ENCODE measurements at regions not wholly inside any gene's neighbourhood (a gene's known extent, or its start where the extent isn't known, plus 50 kb on each side); places are given as distances from the start of the nearest gene placed in this dataset.
A peak's percentile ranks its signal among the peaks of the same experiment; 100 is the strongest.
"Not testable (repeated sequence)": the region's sequence is repeated elsewhere in the genome, so short reads cannot be mapped to it uniquely, and the experiment has no call there.

DNA sequence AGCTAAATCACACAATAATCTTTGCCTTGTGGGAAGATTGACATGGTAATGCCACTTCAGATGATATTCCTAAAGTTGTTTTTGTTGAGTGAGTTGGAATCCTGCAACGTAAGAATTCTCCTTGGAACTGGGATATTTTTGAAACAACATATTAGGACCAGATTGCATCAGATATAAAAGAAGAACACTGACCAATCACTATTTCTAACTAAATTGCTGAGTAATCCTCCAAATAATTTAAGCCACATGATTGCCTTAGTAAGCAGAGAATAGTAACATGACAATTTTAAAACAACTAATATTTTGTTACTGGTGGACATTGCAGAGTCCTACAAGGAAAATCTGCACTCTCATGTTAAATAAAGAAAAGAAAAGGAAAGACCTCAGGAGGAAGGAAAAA is 353.9 kb upstream of the LMCD1 start:
- DNase-seq: no peak

DNA sequence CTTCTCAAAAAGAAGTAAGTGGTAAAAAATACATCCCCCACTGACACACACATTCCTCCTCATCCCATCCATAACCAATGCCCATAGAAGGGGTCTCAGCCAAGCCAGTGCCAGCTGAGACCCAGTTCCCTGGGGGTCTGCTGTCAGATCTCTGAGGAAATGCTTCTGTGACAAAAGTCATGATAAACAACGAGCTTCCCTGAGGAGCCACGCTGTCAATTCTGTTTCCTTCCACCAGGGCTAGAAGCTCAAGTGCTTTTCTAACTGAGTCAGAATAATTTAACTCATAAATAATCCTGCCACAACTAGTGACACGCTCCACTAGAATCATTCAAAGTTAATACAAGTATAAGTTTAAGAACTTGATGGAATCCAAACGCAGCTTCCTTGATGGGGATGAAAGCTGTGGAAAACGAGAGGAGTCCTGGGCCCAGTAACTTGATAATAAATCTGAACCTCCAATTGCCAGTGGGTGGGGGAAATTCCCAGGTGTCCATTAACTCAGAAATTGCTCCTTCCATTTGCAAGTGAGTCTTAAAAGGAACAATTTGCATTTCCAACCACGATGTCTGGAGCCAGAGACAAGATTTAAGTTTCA is 348.7 kb upstream of the LMCD1 start:
- no peak for DNase-seq

DNA sequence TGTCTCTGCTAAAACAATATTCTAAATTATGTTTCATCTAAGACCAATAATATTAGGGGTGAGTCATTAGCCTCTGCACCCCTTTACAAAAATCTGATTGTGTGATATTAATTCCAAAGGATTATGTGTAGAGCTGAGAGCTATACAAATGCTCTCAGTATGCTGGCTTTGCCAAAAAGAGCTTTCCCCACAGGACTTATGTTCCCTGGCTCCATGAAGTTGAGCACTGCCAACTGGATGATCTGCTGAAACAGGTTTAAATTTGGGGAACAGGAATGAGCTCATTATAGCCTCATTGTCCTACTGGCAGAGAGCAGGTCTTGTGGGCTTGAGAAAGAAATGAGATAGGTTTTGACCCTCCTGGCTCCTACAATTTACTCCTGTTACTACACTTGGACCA is 347.8 kb upstream of the LMCD1 start:
- no peak for DNase-seq

DNA sequence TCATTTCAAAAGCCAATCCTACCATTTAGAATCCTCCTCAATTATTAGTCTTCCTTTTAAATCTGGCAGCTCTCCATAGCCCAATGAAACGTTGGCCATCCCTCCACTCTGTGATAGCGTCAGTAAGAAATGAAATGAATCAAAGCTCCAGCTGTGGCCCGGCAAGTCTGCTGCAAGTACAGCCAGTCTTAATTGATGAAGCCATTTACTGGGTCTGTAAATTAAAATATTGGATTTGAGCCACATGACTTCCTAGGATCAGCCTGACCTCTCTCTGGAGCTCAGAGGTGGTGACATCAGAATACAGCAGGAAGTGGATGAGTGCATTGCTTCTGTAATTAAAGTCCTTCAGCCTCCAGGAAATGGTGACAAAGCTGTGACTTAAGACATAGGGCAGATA is 347.0 kb upstream of the LMCD1 start:
- no peak for DNase-seq

DNA sequence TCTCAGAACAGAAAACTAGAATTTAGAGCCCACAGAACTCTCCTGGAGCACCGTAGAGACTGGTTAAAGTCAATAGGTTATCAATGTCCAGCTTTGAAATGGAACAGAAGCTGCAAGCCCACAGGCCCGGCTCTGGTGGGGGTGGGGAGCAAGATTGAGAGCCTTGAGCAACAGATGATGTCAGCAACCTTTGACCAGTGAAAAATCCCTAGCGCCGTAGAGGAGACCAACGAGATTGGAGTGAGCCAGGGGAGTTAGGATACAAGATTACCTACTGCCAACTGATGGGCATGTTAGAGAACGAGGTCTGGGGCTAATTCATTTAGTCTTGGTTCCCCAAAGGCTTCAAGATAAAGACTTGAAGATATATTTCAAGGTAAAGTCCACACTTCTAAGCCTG is 345.5 kb upstream of the LMCD1 start:
- no peak for DNase-seq

DNA sequence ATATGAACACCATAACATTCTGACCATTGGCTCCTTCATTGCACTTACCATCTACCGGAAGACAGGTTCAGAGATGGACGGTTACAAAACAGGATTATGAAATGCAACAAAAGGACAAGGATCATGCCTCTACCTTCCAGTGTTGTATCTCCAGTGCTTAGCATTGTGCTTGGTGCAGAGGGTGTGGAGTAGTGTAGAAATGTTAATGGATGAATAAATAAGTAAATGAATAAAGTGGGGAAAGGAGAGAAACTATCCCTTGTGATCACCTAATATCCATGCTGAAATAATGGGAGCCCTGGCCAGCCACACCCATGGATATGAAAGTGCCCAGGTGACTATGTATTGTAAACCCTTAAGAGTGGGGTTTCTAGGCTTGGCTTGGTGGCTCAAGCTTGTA is 344.8 kb upstream of the LMCD1 start:
- DNase-seq: no peak

DNA sequence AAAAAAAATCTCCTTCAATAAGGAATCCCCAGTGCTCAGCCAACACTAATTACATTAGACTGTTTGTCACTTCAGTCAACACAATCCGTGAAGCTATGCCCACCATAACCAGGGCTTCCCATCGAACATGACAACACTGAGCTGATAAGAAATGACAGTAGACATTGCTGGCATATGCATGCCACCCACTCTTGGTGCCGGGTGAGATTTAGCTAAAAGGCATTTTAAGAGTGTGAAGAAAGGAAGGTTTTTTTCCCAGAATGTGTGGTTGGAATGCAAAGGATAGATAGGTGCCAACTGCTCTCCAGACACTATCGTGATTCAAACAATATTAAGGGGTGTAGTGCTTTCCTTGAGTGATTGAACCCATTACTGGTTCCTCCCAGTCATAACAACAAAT is 344.0 kb upstream of the LMCD1 start:
- no peak for DNase-seq

DNA sequence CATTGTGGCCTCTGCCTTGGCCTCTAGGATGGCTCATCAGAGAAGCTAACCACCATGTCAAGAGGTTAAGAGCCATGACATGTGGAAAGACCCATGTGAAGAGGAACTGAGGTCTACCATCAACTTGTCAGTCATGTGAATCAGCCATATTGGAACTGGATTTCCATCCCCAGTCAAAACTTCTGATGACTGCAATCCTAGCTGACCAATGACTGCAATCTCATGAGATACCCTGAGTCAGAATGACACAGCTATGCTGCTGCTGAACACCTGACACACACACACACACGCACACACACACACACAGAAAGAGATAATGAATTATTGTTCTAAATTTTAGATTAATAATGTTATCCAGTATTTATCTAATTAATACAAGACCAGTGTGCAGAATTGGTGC is 337.5 kb upstream of the LMCD1 start:
- no peak for DNase-seq

DNA sequence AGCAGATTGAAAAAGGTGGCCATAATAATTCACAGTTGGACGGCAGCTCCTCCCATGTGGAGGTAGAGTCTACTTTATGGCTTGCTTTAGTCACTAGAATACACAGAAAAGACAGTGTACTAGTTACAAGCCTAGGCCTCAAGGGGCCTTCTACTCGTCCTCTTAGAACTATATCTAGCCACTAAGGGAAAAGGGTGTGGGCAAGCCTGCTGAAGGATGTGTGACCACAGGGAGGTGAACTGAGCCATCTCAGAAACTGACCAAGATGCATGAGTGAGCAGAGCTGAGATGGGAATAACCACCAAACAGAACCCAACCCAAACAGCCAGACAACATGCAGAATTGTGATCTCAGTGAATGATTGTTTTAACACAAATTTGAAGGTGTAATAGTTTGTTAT is 335.6 kb upstream of the LMCD1 start:
- no peak for DNase-seq

DNA sequence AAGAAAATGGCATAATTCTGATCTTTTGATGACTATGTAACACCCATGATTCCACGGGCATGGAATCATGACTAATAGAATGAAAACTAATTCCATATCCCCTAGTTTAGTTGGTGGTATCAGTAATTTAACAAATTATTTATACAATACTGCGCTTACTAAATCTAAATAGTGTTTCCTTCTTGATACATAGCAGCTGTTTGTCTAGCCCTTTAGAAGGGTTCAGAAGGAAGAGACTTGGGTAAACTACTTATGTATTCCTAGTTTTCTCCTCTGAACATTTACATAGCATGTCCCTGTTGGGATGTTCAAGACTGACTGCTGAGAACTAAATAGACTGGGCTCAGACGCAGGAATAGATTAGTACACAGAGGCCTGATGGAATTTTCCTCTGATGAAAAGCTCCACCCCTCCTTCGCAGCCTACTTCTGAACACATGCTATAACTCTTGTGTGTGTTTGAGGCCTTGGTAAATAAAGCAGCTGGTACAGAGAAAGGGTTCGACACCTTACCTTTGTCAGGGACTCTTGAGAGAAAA is 330.6 kb upstream of the LMCD1 start:
- DNase-seq: no peak

DNA sequence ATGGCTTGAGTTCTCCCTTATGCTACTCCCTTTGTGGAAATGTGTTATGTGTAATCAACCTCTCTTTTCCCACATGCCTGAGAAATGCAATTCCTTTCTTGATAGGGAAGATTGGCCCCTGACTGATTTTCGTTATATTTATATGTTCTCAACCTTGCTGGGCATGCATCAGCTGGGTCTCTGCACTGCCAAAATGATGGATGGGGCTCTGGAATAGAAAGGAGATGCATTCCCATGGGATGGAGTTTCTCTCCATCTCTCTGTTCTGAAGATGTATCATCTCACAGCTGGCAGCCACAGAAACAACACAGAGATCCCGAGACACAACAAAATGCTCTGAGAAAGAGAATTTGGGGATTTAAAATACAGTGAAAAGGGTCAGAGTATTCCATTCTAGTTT is 327.7 kb upstream of the LMCD1 start:
- DNase-seq: peak in 1 of 2 experiments; percentile 49

DNA sequence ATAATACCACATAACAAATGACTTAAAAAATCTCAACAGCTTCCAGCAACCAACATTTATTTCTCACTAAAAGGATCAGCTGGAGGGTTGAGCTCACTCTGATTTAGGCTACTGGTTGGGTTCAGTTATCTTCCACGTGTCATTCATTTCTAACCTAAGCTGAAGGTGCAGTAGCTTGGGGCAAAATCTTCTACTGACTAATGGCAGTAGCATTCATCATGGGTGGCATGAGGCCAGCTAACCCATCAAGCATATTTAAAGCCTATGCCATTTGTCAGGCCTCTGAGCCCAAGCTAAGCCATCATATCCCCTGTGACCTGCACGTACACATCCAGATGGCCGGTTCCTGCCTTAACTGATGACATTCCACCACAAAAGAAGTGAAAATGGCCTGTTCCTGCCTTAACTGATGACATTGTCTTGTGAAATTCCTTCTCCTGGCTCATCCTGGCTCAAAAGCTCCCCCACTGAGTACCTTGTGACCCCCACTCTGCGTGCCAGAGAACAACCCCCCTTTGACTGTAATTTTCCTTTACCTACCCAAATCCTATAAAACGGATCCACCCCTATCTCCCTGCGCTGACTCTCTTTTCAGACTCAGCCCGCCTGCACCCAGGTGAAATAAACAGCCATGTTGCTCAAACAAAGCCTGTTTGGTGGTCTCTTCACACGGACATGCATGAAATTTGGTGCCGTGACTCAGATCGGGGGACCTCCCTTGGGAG is 324.7 kb upstream of the LMCD1 start:
- DNase-seq: not testable (repeated sequence)

DNA sequence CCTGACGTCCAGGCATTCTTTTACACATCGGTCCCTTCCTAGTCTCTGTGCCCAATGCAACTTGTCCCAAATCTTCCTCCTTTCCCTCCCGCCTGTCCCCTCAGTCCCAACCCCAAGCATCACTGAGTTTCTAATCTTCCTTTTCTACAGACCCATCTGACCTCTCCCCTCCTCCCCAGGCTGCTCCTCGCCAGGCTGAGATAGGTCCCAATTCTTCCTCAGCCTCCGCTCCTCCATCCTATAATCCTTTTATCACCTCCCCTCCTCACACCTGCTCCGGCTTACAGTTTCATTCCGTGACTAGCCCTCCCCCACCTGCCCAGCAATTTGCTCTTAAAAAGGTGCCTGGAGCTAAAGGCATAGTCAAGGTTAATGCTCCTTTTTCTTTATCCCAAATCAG is 323.1 kb upstream of the LMCD1 start:
- peak in 1 of 2 experiments; percentile 5 for DNase-seq

DNA sequence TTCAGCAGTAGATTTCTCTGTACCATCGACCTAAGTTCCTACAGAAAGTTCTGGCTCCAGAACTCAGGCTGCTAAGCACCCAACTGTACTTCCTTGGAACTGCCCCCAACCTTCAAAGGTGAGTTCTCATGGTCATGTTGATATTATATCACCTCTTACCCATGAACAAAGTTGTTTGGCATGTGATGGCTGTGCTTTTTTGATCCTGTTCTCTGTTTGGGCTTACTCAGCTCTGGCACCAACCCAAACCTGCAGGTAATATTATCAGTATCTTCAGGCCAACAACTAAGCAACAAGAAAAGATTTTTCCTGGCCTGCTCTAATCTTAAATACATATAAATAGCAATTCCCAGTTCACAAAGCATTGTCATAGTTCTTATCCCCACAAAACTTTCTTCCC is 318.7 kb upstream of the LMCD1 start:
- DNase-seq: no peak

DNA sequence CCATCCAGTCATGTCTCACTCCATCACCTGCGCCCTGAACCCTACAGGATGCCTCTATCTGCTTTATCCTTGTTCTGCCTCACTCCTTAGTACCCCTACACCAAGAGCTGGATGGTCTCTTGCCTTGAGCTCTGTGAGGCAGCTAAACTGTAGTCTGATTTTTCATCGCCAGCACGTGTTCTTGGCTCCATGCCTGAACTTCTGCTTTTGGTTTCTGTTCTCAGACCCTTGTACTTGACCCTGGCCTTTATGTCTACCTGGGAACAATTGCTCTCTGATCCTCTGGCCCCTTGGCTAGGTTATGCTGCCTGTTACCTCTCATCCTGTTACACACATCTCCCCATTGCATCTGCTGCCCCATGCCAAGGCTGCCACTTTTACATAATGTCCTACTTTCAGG is 318.0 kb upstream of the LMCD1 start:
- no peak for DNase-seq

DNA sequence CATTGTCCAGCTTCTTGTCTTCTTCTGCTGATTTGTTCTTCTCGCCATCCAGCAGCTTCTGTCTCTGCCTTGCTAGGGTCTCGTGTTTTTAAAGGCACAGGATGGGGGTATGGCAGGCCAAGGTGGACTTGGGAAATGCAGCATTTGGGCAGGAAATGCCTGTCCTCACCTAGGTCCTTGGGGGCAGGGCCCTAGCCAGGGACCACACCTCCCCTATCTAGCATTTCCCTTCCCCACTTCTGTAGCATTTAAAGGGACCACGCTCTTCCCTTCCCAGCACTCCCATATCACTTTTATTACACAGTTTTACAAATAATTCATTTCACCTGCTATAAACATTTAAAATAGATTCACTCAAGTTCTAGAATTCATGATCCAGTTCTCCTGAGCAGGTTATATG is 315.4 kb upstream of the LMCD1 start:
- DNase-seq: no peak

DNA sequence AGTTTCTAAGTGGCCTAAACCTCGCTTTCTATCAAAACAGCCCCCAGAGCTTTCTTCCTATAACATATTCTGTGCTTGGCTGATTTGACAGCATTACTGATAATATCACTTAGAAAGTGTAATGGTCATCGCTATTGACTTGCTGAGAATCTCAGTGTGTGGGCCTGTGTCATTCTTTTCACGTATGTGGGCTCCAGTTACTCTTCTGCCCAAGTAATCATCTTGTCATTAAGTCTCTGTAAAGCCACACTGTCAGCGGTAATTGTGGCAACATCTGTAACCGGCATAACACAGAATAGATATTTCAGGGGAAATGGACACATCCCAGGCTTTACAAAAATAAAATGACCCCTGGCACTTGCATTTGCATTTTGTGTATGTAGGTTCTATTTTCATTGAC is 313.6 kb upstream of the LMCD1 start:
- DNase-seq: no peak

DNA sequence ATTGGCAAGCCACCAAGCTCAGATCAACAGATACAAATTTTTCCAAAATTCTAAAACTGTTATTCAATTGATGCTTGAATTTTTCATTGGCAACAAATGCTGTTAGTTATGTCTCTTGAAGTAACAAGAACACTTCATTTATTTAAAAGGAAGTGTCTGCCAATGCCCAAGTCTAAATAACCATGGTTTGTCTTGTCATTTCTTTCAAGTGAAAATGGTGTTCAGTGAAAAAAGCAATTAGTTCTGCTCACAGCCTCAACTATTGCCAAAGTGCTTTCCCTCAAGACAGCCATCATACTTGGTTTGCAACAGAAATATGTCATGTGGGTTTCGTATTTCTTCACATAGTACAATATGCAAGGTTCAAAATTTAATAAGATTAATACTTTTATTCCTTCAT is 312.6 kb upstream of the LMCD1 start:
- no peak for DNase-seq

DNA sequence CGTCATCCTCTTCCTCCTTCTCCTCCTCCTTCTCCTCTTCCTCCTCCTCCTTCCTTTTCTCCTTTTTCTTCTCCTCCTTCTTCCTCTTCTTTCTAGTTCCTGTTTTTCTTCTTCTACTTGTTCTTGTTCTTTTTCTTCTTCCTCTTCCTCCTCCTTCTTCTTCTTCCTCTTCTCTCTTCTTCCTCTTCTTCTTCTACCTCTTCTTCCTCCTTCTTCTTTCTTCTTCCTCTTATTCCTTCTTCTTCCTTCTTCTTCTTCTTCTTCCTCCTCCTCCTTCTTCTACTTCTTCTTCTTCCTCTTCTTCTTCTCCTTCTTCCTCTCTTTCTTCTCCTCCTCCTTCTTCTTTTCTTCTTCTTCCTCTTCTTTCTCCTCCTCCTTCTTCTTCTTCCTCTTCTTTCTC is 310.2 kb upstream of the LMCD1 start:
- DNase-seq: no peak

DNA sequence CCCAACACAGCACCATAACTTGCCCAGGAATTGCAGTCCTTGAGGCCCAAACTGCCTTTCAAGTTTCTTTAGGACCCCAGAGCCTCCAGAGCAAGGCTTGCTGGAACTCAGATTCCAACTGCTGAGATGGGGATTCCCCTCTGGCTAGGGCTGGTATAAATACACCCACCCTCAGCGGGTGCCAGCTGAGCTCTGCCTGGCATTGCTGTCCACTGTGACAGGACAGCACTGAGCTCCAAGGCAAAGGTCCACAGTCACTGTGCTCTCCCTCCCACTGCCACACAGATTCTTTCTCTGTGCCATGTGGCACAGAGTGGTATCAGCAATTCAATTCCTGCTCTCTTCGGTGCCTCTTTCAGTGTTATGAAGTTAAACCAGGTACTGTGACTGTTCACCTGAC is 304.2 kb upstream of the LMCD1 start:
- no peak for DNase-seq

DNA sequence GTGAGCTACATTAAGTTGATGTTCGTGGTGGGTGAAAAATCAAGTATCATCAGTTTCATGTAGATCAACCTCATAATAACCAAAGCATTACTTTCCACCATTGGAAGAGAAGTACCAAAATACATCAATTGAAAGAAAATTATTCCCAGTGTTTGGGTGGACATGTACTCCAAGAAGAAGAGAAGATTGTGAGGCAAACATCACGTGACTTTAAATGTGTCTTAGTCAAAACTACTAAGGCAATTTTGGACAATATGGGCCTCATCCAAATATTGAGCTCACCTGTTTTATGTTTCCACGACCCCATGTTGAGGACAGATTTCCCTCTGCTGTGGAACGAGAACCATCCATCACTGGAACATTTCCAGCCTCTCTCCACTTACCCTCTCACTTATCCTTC is 303.0 kb upstream of the LMCD1 start:
- DNase-seq: no peak

DNA sequence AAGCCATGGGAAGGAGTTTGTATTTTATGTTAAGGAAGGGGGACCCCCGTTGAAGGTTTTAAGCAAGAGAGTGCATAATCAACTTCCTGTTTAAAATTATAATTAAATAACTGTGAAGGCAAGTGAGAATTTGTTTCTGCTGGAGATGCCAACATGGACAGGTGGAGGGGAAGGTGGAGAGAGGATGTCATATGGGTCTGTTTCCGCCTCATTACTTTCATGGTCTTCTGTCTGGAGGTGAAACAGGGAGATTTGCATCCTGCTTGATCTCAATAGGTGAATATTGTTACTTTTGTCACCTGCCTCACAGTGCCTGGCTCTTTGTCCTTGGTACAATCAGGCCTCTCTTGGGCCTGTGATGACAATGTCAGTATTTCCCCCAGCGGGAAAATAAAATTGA is 300.6 kb upstream of the LMCD1 start:
- no peak for DNase-seq

DNA sequence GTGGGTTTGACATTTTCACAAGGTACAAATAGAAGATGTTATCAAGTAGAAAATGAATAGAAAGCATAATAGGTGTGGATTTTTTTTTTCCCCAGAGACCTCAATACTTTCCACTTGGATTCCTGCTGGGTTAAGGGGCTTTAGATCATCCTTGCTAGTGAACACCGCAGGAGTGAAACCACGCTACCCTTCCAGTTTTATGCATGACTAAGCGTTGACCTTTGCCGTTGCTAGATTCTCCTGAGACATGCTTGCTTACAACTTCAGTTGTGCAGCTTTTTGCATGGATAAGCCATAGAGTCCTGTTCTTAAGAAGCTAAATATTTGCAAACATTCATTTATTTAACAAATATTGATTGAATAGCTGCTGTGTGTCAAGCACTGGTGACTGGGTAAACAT is 299.7 kb upstream of the LMCD1 start:
- DNase-seq: no peak

DNA sequence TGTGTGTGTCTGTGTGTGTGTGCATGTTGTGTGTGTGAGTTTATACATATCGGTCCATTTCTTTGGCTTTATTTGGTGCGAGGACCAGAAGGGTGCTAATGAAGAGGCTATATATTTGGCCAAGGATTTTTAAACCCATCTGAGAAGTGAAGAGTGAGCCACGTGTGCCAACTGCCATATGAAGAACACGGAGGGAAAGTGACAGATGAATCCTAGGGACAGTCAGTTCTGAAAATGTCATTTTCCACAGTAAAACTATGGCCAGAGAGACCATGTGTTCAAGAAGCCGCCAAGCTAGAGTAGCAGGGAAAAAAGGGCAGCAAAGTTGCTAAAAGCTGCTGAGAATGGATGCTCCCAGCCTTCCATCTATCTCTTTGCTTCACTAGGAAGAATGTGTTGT is 297.3 kb upstream of the LMCD1 start:
- DNase-seq: no peak
